Prostate gland (tissue), 2 donors: ENCODE measurements at regions not wholly inside any gene's neighbourhood (a gene's known extent, or its start where the extent isn't known, plus 50 kb on each side); places are given as distances from the start of the nearest gene placed in this dataset.

ENCODE experiments used
- CTCF ChIP-seq, 4 experiments: fragments of 200-600 bp in 2 of 4; fragments of 450-650 bp in 2 of 4; sonication (generic) in 2 of 4; IDR thresholded peaks; 1 replicate in 3 of 4; 2 replicates in 1 of 4; pipeline ENCODE4 v1.5.1; 2016 to 2019; ENCODE audit warnings: antibody characterized with exemption in 4 of 4, mild to moderate bottlenecking in 2 of 4, moderate library complexity in 2 of 4
- POLR2A ChIP-seq: fragments of 450-650 bp; IDR thresholded peaks from one replicate; pipeline ENCODE4 v1.6.1; 2016; ENCODE audit warnings: antibody characterized with exemption, mild to moderate bottlenecking
- POLR2AphosphoS5 ChIP-seq: sonication (generic); formaldehyde crosslinking; IDR thresholded peaks from one replicate; pipeline ENCODE4 v1.6.1; 2017; ENCODE audit warnings: antibody characterized with exemption

DNA sequence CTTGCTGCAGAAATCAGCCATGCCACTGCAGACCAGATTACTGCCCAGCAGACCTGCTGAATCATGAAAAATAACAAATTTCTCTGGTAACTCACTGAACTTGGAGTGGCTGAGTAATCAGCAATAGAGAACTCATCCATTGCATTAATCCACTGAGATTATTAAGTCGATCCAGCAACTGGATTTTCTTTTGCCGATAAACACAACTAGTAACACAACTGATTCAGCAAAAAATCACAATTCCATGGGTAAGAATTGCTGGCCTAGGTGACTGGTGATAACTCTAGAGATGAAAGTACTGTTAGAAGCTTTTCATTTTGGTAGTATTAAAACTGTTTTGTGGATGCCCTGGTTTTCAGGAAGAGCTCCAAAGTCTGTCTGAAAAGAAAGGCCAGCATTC, 214.5 kb downstream of the ETV1 start:
- TF ChIP-seq CTCF (IDR thresholded peaks at IDR 0.05) (no peak), POLR2A (no peak), POLR2AphosphoS5 (no peak)
